Ishikawa (cell line): ENCODE measurements at regions not wholly inside any gene's neighbourhood (a gene's known extent, or its start where the extent isn't known, plus 50 kb on each side); places are given as distances from the start of the nearest gene placed in this dataset.

ENCODE experiments used
- CEBPB ChIP-seq: IDR thresholded peaks from 2 replicates; pipeline ENCODE4 v1.6.1; 2012
- CREB1 ChIP-seq: IDR thresholded peaks from 2 replicates; pipeline ENCODE4 v1.6.1; 2012; ENCODE audit warnings: low read depth
- EGR1 ChIP-seq: IDR thresholded peaks from 2 replicates; pipeline ENCODE4 v1.6.1; 2012
- EP300 ChIP-seq: IDR thresholded peaks from 2 replicates; pipeline ENCODE4 v1.6.1; 2012; ENCODE audit warnings: borderline replicate concordance
- FOXM1 ChIP-seq: IDR thresholded peaks from 2 replicates; pipeline ENCODE4 v1.6.1; 2012; ENCODE audit warnings: low read depth, borderline replicate concordance
- NFIC ChIP-seq: IDR thresholded peaks from 2 replicates; pipeline ENCODE4 v1.6.1; 2012
- RAD21 ChIP-seq: IDR thresholded peaks from 2 replicates; pipeline ENCODE4 v1.6.1; 2012; ENCODE audit warnings: low read depth
- TAF1 ChIP-seq: IDR thresholded peaks from 2 replicates; pipeline ENCODE4 v1.6.1; 2012; ENCODE audit warnings: low read depth, mild to moderate bottlenecking
- TCF12 ChIP-seq: IDR thresholded peaks from 2 replicates; pipeline ENCODE4 v1.6.1; 2012; ENCODE audit warnings: low read depth
- TEAD4 ChIP-seq: IDR thresholded peaks from 2 replicates; pipeline ENCODE4 v1.6.1; 2012
- YY1 ChIP-seq: IDR thresholded peaks from 2 replicates; pipeline ENCODE4 v1.6.1; 2012; ENCODE audit warnings: low read depth
- ZBTB7A ChIP-seq: IDR thresholded peaks from 2 replicates; pipeline ENCODE4 v1.6.1; 2012; ENCODE audit warnings: low read depth
- TF ChIP-seq, protein P1 (sequence below): IDR thresholded peaks from 2 replicates; pipeline ENCODE4 v1.6.1; 2012; ENCODE audit warnings: low read depth, mild to moderate bottlenecking
- TF ChIP-seq, protein P2 (sequence below): IDR thresholded peaks from 2 replicates; pipeline ENCODE4 v1.6.1; 2012
- TF ChIP-seq, protein P3 (sequence below): IDR thresholded peaks from 2 replicates; pipeline ENCODE4 v1.6.1; 2012

DNA sequence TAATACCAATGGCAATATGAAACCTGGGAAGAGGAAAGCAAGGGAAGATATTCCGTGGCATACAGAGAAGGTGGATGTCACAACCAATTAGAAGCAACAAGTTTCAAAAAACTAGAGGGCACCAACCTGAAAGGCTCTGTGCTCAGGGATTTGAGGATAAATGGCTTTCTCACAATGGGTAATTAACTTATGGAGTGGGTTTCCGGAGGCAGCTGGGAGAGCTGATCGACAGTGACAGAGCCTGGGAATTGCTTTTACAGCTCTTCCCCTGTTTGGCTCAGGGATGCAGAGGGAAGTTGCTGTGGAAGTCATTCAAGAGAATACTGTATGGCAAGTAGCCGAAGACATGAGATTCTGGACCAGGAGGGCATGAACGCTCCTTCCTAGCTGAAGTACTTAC is 237.0 kb downstream of the KIF4B start:
- TF ChIP-seq EGR1 (no peak), TCF12 (no peak), CREB1 (no peak), EP300 (no peak), NFIC (no peak), TEAD4 (no peak), ZBTB7A (no peak), YY1 (no peak), FOXM1 (no peak), TAF1 (no peak), CEBPB (no peak), RAD21 (no peak)
- TF ChIP-seq, protein P1, sequence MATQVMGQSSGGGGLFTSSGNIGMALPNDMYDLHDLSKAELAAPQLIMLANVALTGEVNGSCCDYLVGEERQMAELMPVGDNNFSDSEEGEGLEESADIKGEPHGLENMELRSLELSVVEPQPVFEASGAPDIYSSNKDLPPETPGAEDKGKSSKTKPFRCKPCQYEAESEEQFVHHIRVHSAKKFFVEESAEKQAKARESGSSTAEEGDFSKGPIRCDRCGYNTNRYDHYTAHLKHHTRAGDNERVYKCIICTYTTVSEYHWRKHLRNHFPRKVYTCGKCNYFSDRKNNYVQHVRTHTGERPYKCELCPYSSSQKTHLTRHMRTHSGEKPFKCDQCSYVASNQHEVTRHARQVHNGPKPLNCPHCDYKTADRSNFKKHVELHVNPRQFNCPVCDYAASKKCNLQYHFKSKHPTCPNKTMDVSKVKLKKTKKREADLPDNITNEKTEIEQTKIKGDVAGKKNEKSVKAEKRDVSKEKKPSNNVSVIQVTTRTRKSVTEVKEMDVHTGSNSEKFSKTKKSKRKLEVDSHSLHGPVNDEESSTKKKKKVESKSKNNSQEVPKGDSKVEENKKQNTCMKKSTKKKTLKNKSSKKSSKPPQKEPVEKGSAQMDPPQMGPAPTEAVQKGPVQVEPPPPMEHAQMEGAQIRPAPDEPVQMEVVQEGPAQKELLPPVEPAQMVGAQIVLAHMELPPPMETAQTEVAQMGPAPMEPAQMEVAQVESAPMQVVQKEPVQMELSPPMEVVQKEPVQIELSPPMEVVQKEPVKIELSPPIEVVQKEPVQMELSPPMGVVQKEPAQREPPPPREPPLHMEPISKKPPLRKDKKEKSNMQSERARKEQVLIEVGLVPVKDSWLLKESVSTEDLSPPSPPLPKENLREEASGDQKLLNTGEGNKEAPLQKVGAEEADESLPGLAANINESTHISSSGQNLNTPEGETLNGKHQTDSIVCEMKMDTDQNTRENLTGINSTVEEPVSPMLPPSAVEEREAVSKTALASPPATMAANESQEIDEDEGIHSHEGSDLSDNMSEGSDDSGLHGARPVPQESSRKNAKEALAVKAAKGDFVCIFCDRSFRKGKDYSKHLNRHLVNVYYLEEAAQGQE = no peak
- TF ChIP-seq, protein P2, sequence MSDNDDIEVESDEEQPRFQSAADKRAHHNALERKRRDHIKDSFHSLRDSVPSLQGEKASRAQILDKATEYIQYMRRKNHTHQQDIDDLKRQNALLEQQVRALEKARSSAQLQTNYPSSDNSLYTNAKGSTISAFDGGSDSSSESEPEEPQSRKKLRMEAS = no peak
- TF ChIP-seq, protein P3, sequence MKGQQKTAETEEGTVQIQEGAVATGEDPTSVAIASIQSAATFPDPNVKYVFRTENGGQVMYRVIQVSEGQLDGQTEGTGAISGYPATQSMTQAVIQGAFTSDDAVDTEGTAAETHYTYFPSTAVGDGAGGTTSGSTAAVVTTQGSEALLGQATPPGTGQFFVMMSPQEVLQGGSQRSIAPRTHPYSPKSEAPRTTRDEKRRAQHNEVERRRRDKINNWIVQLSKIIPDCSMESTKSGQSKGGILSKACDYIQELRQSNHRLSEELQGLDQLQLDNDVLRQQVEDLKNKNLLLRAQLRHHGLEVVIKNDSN = no peak

DNA sequence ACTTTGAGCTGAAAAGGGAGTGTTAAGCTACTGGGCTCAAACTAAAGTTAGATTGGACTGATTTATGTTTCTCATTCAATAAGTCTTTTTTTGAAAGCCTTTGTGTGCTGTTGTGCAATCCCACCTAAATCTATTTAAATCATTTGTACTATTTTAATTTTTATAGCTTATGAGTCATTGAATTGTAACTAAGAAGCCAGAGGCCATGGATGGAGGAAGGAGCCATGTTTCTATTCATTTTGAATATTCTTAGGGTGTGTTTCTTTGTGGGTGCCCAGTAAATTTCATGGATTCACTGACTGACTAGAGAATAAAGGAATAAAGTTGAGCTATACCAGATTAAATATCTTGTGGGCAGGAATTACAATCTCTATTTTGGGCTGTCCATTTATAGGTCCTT is 238.5 kb downstream of the KIF4B start:
- TF ChIP-seq EGR1 (no peak), FOXM1 (no peak), CEBPB (no peak), CREB1 (no peak), YY1 (no peak), RAD21 (no peak), TAF1 (no peak), ZBTB7A (no peak)
- TF ChIP-seq, protein P1 = no peak

DNA sequence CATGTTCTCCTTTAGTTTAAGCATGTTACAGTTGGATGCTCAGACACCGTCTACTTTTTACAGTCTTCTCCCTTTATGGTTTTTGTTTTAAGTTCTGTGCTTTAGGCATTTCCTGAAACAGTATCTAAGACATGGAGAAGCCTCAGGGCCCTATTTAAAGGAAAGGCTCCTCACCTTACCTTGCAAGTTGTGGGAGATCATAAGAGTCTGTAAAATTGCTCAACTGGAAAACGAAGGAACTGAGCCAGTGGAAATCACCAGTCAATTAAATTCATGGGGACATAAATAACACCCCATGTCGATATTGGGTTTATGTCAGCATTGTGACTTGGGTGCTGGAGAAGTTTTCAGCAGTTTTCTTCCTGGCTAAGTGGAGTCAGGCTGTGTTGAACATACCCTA is 239.2 kb downstream of the KIF4B start:
- TF ChIP-seq, protein P3 = no peak
- TF ChIP-seq TAF1 (no peak), ZBTB7A (no peak), FOXM1 (no peak), YY1 (no peak), CREB1 (no peak), EP300 (no peak), EGR1 (no peak), TEAD4 (no peak), TCF12 (no peak), RAD21 (no peak), CEBPB (no peak), NFIC (no peak)
- TF ChIP-seq, protein P1 = no peak
- TF ChIP-seq, protein P2 = no peak

DNA sequence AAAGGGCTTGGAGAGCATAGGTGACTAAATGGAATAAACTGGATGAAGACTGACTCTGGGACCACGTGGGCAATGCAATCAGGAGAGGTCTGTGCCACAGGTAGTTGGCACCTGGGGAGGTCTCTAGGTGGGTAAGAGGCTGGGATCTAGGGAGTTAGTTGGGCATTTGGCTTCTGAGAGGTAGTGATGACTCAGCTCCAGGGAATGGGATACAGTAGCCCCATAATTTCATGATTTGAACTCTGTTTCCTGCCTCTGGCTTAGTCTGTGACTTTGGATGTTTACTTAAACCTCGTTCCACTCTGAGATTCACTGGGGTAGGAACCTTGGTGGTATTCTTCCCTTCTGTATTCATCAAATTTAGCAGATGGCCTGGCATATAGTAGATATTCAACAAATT is 240.8 kb downstream of the KIF4B start:
- TF ChIP-seq TAF1 (no peak), YY1 (no peak), ZBTB7A (no peak), CEBPB (no peak), NFIC (no peak), FOXM1 (no peak), TEAD4 (no peak)
- TF ChIP-seq, protein P2 = no peak
